Endothelial cell (in vitro differentiated cells): ENCODE measurements at regions not wholly inside any gene's neighbourhood (a gene's known extent, or its start where the extent isn't known, plus 50 kb on each side); places are given as distances from the start of the nearest gene placed in this dataset.

Experiments
- DNase-seq: peaks from one replicate; pipeline ENCODE4 v3.0.0; 2021; ENCODE audit warnings: low spot score
- H3K27ac Mint-ChIP-seq: one replicate; pipeline ENCODE4 v1.8.0; 2021; ENCODE audit warnings: mixed read lengths, inconsistent platforms; ENCODE audit not compliant: unreplicated experiment
- H3K27me3 Mint-ChIP-seq: one replicate; pipeline ENCODE4 v1.8.0; 2021; ENCODE audit warnings: mild to moderate bottlenecking, moderate library complexity, mixed read lengths, inconsistent platforms; ENCODE audit not compliant: unreplicated experiment
- H3K36me3 Mint-ChIP-seq: one replicate; pipeline ENCODE4 v1.8.0; 2021; ENCODE audit warnings: mild to moderate bottlenecking, low read depth, mixed read lengths, inconsistent platforms; ENCODE audit not compliant: unreplicated experiment
- H3K4me1 Mint-ChIP-seq: one replicate; pipeline ENCODE4 v1.8.0; 2021; ENCODE audit warnings: mild to moderate bottlenecking, mixed read lengths, inconsistent platforms; ENCODE audit not compliant: unreplicated experiment
- H3K4me3 Mint-ChIP-seq: one replicate; pipeline ENCODE4 v1.8.0; 2021; ENCODE audit warnings: mild to moderate bottlenecking, mixed read lengths, inconsistent platforms; ENCODE audit not compliant: unreplicated experiment
- H3K9me3 Mint-ChIP-seq: one replicate; pipeline ENCODE4 v1.8.0; 2021; ENCODE audit warnings: mixed read lengths, inconsistent platforms; ENCODE audit not compliant: unreplicated experiment
- CTCF ChIP-seq: fragments of 200-600 bp; sonication (generic); IDR thresholded peaks from one replicate; pipeline ENCODE4 v1.5.0; 2021; ENCODE audit warnings: antibody characterized with exemption; ENCODE audit not compliant: unreplicated experiment

GRCh38 chr1:170303034-170303433 lies 157.3 kb downstream of the NTMT2 start:
- no peaks in the 10 kb centered on the region for H3K27me3 Mint-ChIP-seq
- no peaks in the 10 kb centered on the region for H3K9me3 Mint-ChIP-seq
- H3K36me3 Mint-ChIP-seq, result no peaks in the 10 kb centered on the region
- H3K27ac Mint-ChIP-seq, result no peak overlapping the region
- DNase-seq, result no peak
- no peak overlapping the region for H3K4me3 Mint-ChIP-seq
- no peak for TF ChIP-seq CTCF
- H3K4me1 Mint-ChIP-seq, result no peaks in the 10 kb centered on the region

- Mint-ChIP-seq H3K9me3 (no peaks in the 10 kb centered on the region), H3K4me1 (no peaks in the 10 kb centered on the region), H3K27me3 (no peaks in the 10 kb centered on the region), H3K27ac (no peak overlapping the region), H3K36me3 (no peaks in the 10 kb centered on the region), H3K4me3 (no peak overlapping the region)
- TF ChIP-seq CTCF, result no peak
- DNase-seq, result no peak
These were observed 160.2 kb downstream of the NTMT2 start for GRCh38 chr1:170305777-170306512.

DNA sequence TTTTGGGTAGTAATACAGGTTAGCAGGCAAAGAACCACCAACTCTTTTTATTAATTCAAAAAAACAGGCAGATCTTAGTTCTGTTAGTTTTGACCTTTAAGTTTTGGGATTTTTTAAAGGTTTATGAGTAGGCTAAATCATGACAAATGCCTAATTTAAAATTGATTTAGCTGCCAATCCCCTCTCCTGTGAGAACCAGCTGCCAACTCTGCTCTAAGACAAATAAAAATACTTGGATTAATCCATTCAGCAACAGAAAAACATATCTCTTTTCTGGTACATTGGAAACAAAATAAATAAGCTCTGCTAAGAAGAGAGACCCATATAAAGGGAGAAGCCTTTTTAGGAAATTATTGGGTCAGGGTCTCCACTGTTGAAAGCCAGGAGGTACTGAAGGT lies 160.8 kb downstream of the NTMT2 start:
- no peaks in the 10 kb centered on the region for H3K4me1 Mint-ChIP-seq

DNA sequence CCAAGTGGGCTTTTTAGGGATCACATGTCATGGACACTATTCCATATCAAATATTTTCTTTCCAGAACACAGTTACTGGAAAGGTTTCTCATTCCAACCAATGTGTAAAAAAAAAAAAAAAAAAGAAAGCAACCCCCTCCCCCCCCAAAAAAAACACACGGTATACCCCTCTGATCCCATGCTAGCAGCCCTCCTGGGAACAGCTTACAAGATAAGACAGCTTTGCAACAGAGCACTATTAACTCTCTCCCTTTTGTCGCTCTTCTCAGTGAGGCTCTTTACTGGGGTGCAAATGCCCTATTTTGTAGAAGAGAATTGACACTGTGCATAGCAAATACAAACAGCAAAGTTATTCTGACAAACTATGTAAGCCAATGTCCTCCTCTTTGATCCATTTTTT lies 161.2 kb downstream of the NTMT2 start:
- no peak for TF ChIP-seq CTCF
- no peaks in the 10 kb centered on the region for H3K36me3 Mint-ChIP-seq
- no peaks in the 10 kb centered on the region for H3K4me1 Mint-ChIP-seq
- no peaks in the 10 kb centered on the region for H3K27me3 Mint-ChIP-seq
- H3K27ac Mint-ChIP-seq, result no peak overlapping the region
- DNase-seq, result no peak
- H3K4me3 Mint-ChIP-seq, result no peak overlapping the region
- H3K9me3 Mint-ChIP-seq, result no peaks in the 10 kb centered on the region

More for the DNA sequence above, 160.8 kb downstream of the NTMT2 start:
- no peaks in the 10 kb centered on the region for H3K36me3 Mint-ChIP-seq
- no peak for DNase-seq
- no peak for TF ChIP-seq CTCF
- H3K27ac Mint-ChIP-seq, result no peak overlapping the region
- no peaks in the 10 kb centered on the region for H3K9me3 Mint-ChIP-seq
- H3K27me3 Mint-ChIP-seq, result no peaks in the 10 kb centered on the region
- H3K4me3 Mint-ChIP-seq, result no peak overlapping the region

DNA sequence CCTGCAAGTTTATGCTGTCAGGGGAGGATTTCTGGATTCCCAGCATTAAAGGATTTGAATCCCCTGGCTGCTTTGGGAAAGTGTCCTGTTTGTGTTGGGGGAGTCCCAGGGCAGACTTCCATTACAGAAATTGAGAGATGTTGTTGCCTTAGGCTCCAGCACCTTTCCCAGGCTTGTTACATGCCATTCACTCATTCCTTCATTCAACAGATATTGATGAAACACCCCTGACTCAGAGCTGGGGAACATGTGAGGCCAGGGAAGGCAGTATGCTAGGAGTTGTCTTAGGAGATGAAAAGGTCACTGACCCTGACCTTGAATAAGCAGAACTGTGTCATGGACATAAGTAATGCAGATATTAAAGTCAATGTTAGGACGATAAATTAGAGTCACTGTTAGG lies 161.7 kb downstream of the NTMT2 start:
- no peaks in the 10 kb centered on the region for H3K27me3 Mint-ChIP-seq
- no peak overlapping the region for H3K27ac Mint-ChIP-seq
- DNase-seq, result no peak
- no peak for TF ChIP-seq CTCF
- no peaks in the 10 kb centered on the region for H3K36me3 Mint-ChIP-seq
- no peaks in the 10 kb centered on the region for H3K4me1 Mint-ChIP-seq
- no peak overlapping the region for H3K4me3 Mint-ChIP-seq
- no peaks in the 10 kb centered on the region for H3K9me3 Mint-ChIP-seq
